Neuronal stem cell (in vitro differentiated cells): ENCODE measurements at regions not wholly inside any gene's neighbourhood (a gene's known extent, or its start where the extent isn't known, plus 50 kb on each side); places are given as distances from the start of the nearest gene placed in this dataset.
A peak's percentile ranks its signal among the peaks of the same experiment; 100 is the strongest.

Source experiments
- DNase-seq: peaks from one replicate; pipeline ENCODE4 v3.0.0-alpha.2; 2013; ENCODE audit warnings: low spot score
- H2AFZ ChIP-seq: one replicate; pipeline ENCODE4 v1.6.1; 2013; ENCODE audit warnings: mild to moderate bottlenecking, low read length, inconsistent platforms
- H2AK5ac ChIP-seq: 2 replicates; pipeline ENCODE4 v1.6.1; 2013; ENCODE audit warnings: low read depth, mild to moderate bottlenecking, inconsistent platforms, low read length, moderate library complexity, mixed read lengths
- H2BK120ac ChIP-seq: 2 replicates; pipeline ENCODE4 v1.6.1; 2013; ENCODE audit warnings: low read depth, mild to moderate bottlenecking, inconsistent platforms, low read length, moderate library complexity, mixed read lengths
- H2BK12ac ChIP-seq: one replicate; pipeline ENCODE4 v1.6.1; 2013; ENCODE audit warnings: low read length, inconsistent platforms
- H2BK15ac ChIP-seq: 2 replicates; pipeline ENCODE4 v1.6.1; 2013; ENCODE audit warnings: mild to moderate bottlenecking, low read length, inconsistent platforms, mixed read lengths
- H2BK5ac ChIP-seq: one replicate; pipeline ENCODE4 v1.6.1; 2013; ENCODE audit warnings: inconsistent platforms, mild to moderate bottlenecking, low read length, moderate library complexity
- H3K14ac ChIP-seq: one replicate; pipeline ENCODE4 v1.6.1; 2013; ENCODE audit warnings: low read length, inconsistent platforms
- H3K18ac ChIP-seq: 2 replicates; pipeline ENCODE4 v1.6.1; 2013; ENCODE audit warnings: low read length, inconsistent platforms
- H3K23ac ChIP-seq: 2 replicates; pipeline ENCODE4 v1.6.1; 2013; ENCODE audit warnings: low read depth, mild to moderate bottlenecking, mixed read lengths, low read length, inconsistent platforms; ENCODE audit not compliant: poor library complexity
- H3K27ac ChIP-seq: replicated peaks from 3 replicates; pipeline ENCODE4 v1.5.1; 2013; ENCODE audit warnings: low read length, inconsistent platforms
- H3K27me3 ChIP-seq, 3 experiments: 2 replicates each; pipeline ENCODE4 v1.6.1; 2013; ENCODE audit warnings: low read length in 3 of 3, mild to moderate bottlenecking in 2 of 3, inconsistent platforms in 1 of 3, low read depth in 1 of 3, mixed read lengths in 1 of 3, moderate library complexity in 1 of 3; ENCODE audit not compliant: control insufficient read depth in 3 of 3, insufficient read depth in 3 of 3
- H3K36me3 ChIP-seq, 2 donors: replicated peaks in 1 of 2; 2 replicates each; pipeline ENCODE4 v1.6.1; 2013; ENCODE audit warnings: low read length in 2 of 2; ENCODE audit not compliant: control insufficient read depth in 2 of 2, insufficient read depth in 2 of 2
- H3K4ac ChIP-seq: 2 replicates; pipeline ENCODE4 v1.6.1; 2013; ENCODE audit warnings: inconsistent platforms, mild to moderate bottlenecking, low read length, moderate library complexity
- H3K4me1 ChIP-seq, 2 donors: 1 replicate in 1 of 2; 2 replicates in 1 of 2; pipeline ENCODE4 v1.6.1; 2013; ENCODE audit warnings: low read length in 2 of 2, low read depth in 1 of 2; ENCODE audit not compliant: control insufficient read depth in 2 of 2, insufficient read depth in 1 of 2
- H3K4me2 ChIP-seq: one replicate; pipeline ENCODE4 v1.6.1; 2013; ENCODE audit warnings: mild to moderate bottlenecking, low read length, inconsistent platforms; ENCODE audit not compliant: insufficient read depth, poor library complexity, severe bottlenecking
- H3K4me3 ChIP-seq, 2 donors: 2 replicates each; pipeline ENCODE4 v1.5.1; 2013; ENCODE audit warnings: low read length in 2 of 2, mild to moderate bottlenecking in 2 of 2, inconsistent platforms in 1 of 2, moderate library complexity in 1 of 2
- H3K79me1 ChIP-seq: one replicate; pipeline ENCODE4 v1.6.1; 2013; ENCODE audit warnings: low read depth, mild to moderate bottlenecking, inconsistent platforms, low read length, moderate library complexity
- H3K9ac ChIP-seq: one replicate; pipeline ENCODE4 v1.6.1; 2013; ENCODE audit warnings: mild to moderate bottlenecking, low read depth, low read length, inconsistent platforms; ENCODE audit not compliant: poor library complexity
- H3K9me3 ChIP-seq, 2 donors: replicated peaks in 1 of 2; 2 replicates each; pipeline versions ENCODE3 to v1.6.1; 2013; ENCODE audit warnings: low read length in 2 of 2, mild to moderate bottlenecking in 2 of 2, inconsistent platforms in 1 of 2, low read depth in 1 of 2, mixed read lengths in 1 of 2, moderate library complexity in 1 of 2; ENCODE audit not compliant: control insufficient read depth in 2 of 2, insufficient read depth in 1 of 2
- H4K8ac ChIP-seq: one replicate; pipeline ENCODE4 v1.6.1; 2013; ENCODE audit warnings: low read depth, mild to moderate bottlenecking, inconsistent platforms, low read length, moderate library complexity
- H4K91ac ChIP-seq: one replicate; pipeline ENCODE4 v1.6.1; 2013; ENCODE audit warnings: low read length, low read depth, mild to moderate bottlenecking, inconsistent platforms; ENCODE audit not compliant: poor library complexity
- WGBS, 2 donors: extraction: QIAGEN DNeasy Blood & Tissue Kit; methylation state at CpG; one replicate each; pipeline ENCODE4 v1.1.7; 2013; ENCODE audit warnings: missing lambda C conversion rate in 2 of 2, mixed read lengths in 1 of 2; ENCODE audit not compliant: insufficient read length in 2 of 2, insufficient replicate concordance in 1 of 2; ENCODE audit errors: extremely low coverage in 2 of 2; 5-methylcytosine and 5-hydroxymethylcytosine counted together

DNA sequence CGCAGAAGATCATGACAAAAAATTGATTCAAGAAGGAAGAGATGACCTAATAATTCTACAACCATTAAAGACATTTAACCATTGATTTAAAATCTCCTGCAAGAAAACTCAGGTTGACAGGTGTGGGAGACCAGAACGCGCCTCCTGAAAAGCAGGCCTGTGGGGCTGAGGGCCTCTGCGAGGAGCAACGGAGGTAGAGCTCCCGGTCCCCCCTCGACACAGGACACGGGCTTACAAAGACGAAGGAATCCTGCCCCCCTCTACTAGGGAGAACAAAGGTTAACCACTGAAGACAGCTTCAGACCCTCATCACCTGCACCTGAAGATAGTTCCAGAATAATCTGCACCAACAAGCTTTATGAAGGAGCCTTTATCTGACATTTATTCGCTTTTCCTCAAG is 55.9 kb upstream of the INPP5A start:
- H4K8ac ChIP-seq = no peak overlapping the region
- H2BK120ac ChIP-seq = no peak overlapping the region
- no peak overlapping the region for H3K4me2 ChIP-seq
- H3K27ac ChIP-seq = no peak overlapping the region
- H3K18ac ChIP-seq = no peak overlapping the region
- H3K23ac ChIP-seq = no peak overlapping the region
- H3K9ac ChIP-seq = no peak overlapping the region
- no peak overlapping the region for H2BK15ac ChIP-seq
- H3K4me1 ChIP-seq = peaks cover 15 to 24% of the 10 kb centered on the region in 2 donors
- no peaks in the 10 kb centered on the region for H3K27me3 ChIP-seq
- WGBS, 2 donors = no CpG with 5 or more reads among the region's 10 CpGs
- no peak overlapping the region for H3K14ac ChIP-seq
- H3K36me3 ChIP-seq = no peaks in the 10 kb centered on the region
- no peak for DNase-seq
- H3K4me3 ChIP-seq = no peak overlapping the region
- H3K79me1 ChIP-seq = peaks cover 1% of the 10 kb centered on the region
- H2BK5ac ChIP-seq = no peak overlapping the region
- H3K9me3 ChIP-seq = peaks cover 0 to 4% of the 10 kb centered on the region in 2 donors
- H2BK12ac ChIP-seq = no peak overlapping the region
- peak overlapping the region; percentile 76 for H2AFZ ChIP-seq
- H3K4ac ChIP-seq = no peak overlapping the region
- no peak overlapping the region for H2AK5ac ChIP-seq
- no peak overlapping the region for H4K91ac ChIP-seq

DNA sequence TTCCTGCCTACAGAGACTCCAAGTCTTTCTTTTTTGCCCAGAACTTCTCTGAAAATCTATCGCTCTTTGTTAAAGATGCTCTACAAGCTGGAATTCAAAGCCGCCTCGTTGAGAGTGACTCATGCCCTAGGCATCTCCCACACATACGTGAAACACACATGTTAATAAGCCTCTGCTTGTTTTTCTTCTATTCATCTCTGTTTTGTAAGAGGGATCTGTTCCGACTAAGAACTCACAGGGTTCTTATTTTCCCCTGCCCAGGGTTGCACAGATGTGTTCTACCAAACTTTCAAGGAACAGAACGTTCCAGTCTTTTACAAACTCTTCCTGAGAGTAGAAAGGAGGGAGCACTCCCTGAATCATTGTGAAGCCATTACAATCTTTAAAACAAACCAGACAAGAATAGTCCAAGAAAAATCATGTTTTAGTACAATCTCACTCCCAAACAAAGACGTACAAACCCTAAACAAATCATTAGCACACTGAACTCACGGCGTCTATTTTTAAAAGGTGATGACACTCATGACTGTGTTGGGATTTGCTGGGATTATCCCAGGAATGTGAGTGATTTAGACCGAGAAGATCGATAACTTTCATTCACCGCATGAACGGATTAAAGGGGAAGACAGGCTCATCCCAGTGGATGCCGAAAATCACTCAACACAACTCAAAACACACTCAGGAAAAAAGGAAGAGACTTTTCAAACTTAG is 55.3 kb upstream of the INPP5A start:
- Histone ChIP-seq H3K79me1 (peaks cover 1% of the 10 kb centered on the region), H2BK12ac (no peak overlapping the region), H3K4me2 (no peak overlapping the region), H3K23ac (no peak overlapping the region), H2AK5ac (no peak overlapping the region), H3K36me3 (no peaks in the 10 kb centered on the region), H3K27ac (no peak overlapping the region), H3K14ac (no peak overlapping the region), H3K9me3 (peaks cover 0 to 4% of the 10 kb centered on the region in 2 donors), H4K91ac (no peak overlapping the region), H3K9ac (no peak overlapping the region), H3K4me1 (peaks cover 10 to 19% of the 10 kb centered on the region in 2 donors), H3K27me3 (no peaks in the 10 kb centered on the region), H4K8ac (no peak overlapping the region), H2BK120ac (no peak overlapping the region), H3K18ac (no peak overlapping the region), H3K4me3 (no peak overlapping the region), H2AFZ (peak overlapping the region; percentile 76), H2BK5ac (no peak overlapping the region), H2BK15ac (no peak overlapping the region), H3K4ac (no peak overlapping the region)
- no peak for DNase-seq
- WGBS, 2 donors = no CpG with 5 or more reads among the region's 14 CpGs

DNA sequence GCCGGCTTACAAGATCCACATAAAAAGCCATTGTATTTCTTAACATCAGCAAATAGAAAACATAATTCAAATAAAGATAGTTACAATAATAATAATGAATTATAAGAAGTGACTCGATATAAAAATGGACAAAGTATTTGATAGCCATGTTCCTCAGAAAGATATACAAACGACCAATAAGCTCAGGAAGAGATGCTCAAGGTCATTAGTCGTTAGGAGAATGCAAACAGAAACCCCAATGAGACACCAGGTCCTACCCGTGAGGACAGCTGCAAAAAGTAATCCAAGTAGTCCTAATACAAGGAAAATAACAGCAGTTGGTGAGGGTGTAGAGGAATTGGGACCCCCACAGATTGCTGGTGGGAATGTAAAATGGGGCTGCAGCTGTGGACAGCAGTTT is 54.2 kb upstream of the INPP5A start:
- Histone ChIP-seq H2BK12ac (no peak overlapping the region), H3K14ac (no peak overlapping the region), H3K4me3 (no peak overlapping the region), H2AK5ac (no peak overlapping the region), H3K18ac (no peak overlapping the region), H3K4me1 (peaks cover 2 to 13% of the 10 kb centered on the region in 2 donors), H3K23ac (no peak overlapping the region), H3K27me3 (no peaks in the 10 kb centered on the region), H3K9me3 (peaks cover 0 to 4% of the 10 kb centered on the region in 2 donors), H3K36me3 (no peaks in the 10 kb centered on the region), H3K4ac (no peak overlapping the region), H3K9ac (no peak overlapping the region), H3K4me2 (no peak overlapping the region), H2BK5ac (no peak overlapping the region), H2BK15ac (no peak overlapping the region), H2AFZ (no peak overlapping the region), H4K91ac (no peak overlapping the region), H4K8ac (no peak overlapping the region), H3K79me1 (no peaks in the 10 kb centered on the region), H2BK120ac (no peak overlapping the region), H3K27ac (no peak overlapping the region)
- WGBS, 2 donors = no CpG with 5 or more reads among the region's 5 CpGs
- DNase-seq = no peak

DNA sequence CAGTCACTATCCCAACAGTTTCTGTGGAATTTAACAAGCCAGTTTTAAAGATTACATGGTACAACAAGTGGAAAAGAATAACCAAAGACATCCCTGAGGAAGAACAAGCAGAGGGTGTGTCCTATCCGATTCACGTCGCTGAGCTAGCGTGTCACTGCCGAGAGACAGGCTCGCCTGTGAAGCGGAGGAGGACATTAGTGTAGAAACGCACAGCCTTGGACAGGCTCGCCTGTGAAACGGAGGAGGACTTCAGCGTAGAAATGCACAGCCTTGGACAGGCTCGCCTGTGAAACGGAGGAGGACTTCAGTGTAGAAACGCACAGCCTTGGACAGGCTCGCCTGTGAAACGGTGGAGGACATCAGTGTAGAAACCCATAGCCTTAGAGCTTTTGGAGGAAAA is 52.7 kb upstream of the INPP5A start:
- H4K91ac ChIP-seq = no peak overlapping the region
- H3K4me2 ChIP-seq = no peak overlapping the region
- no peak overlapping the region for H3K14ac ChIP-seq
- no peak overlapping the region for H3K4ac ChIP-seq
- no peaks in the 10 kb centered on the region for H3K36me3 ChIP-seq
- DNase-seq = no peak
- no peak overlapping the region for H3K27ac ChIP-seq
- H3K9me3 ChIP-seq = peaks cover 0 to 4% of the 10 kb centered on the region in 2 donors
- H3K23ac ChIP-seq = no peak overlapping the region
- no peak overlapping the region for H2BK120ac ChIP-seq
- no peak overlapping the region for H2BK15ac ChIP-seq
- no CpG with 5 or more reads among the region's 16 CpGs for WGBS, 2 donors
- no peak overlapping the region for H2BK12ac ChIP-seq
- H4K8ac ChIP-seq = no peak overlapping the region
- H3K9ac ChIP-seq = no peak overlapping the region
- no peak overlapping the region for H2AFZ ChIP-seq
- H3K27me3 ChIP-seq = no peaks in the 10 kb centered on the region
- H2AK5ac ChIP-seq = no peak overlapping the region
- H2BK5ac ChIP-seq = no peak overlapping the region
- H3K79me1 ChIP-seq = no peaks in the 10 kb centered on the region
- no peak overlapping the region for H3K4me3 ChIP-seq
- H3K4me1 ChIP-seq = peaks cover 2 to 13% of the 10 kb centered on the region in 2 donors
- no peak overlapping the region for H3K18ac ChIP-seq
